HepG2 (cell line): ENCODE measurements at regions not wholly inside any gene's neighbourhood (a gene's known extent, or its start where the extent isn't known, plus 50 kb on each side); places are given as distances from the start of the nearest gene placed in this dataset.

ENCODE experiments used
- ATAC-seq: fragments of 200-7000 bp; cut with Tn5 transposase; 3 replicates; pipeline ENCODE4 v1.9.1; 2020; ENCODE audit warnings: mild to moderate bottlenecking, moderate library complexity
- BruUV-seq: library from RNA; stranded (reverse); fragments of 400-500 nt; replicated peaks from 2 replicates; lab custom pipeline; 2021; lab: Mats Ljungman, UMichigan
- CTCF ChIA-PET: fragments of 300-600 bp; formaldehyde crosslinking; extraction: SDS; loops from one replicate; lab custom pipeline; 2021; ENCODE audit warnings: low total read pairs, inconsistent platforms, low intra/inter-chr PET ratio; lab: Yijun Ruan, JAX
- POLR2A ChIA-PET: fragments of 350-600 bp; sonication (Branson Sonifier 250); formaldehyde crosslinking; loops from one replicate; lab custom pipeline; 2020; ENCODE audit warnings: antibody characterized with exemption, inconsistent platforms; lab: Yijun Ruan, JAX
- DNase-seq: peaks from one replicate; pipeline ENCODE4 v3.0.0-alpha.2; 2015; ENCODE audit warnings: low spot score
- FAIRE-seq: peaks from 3 replicates; lab custom pipeline; 2011; peaks lifted over from hg19 to GRCh38; lab: Jason Lieb, UNC
- H2AFZ ChIP-seq: one replicate; pipeline ENCODE4 v1.6.1; 2011; ENCODE audit warnings: low read length, inconsistent platforms
- H3K27ac ChIP-seq: fragments of 300-600 bp; 3 replicates; pipeline ENCODE4 v1.8.0; 2011; ENCODE audit warnings: mixed run types, mild to moderate bottlenecking, mixed read lengths, low read length, inconsistent platforms; ENCODE audit not compliant: insufficient read depth; ENCODE audit errors: extremely low read length
- H3K27me3 ChIP-seq, 2 experiments: fragments of 200-600 bp in 1 of 2; 2 replicates in 1 of 2; 3 replicates in 1 of 2; pipeline versions ENCODE4 v1.6.0 to v1.8.0; 2011; ENCODE audit warnings: low read length in 2 of 2, mild to moderate bottlenecking in 2 of 2, moderate library complexity in 2 of 2, inconsistent platforms in 1 of 2; ENCODE audit not compliant: insufficient read depth in 2 of 2, control insufficient read depth in 1 of 2
- H3K36me3 ChIP-seq, 2 experiments: fragments of 200-600 bp in 1 of 2; replicated peaks in 1 of 2; 2 replicates in 1 of 2; 3 replicates in 1 of 2; pipeline versions ENCODE4 v1.5.1 to v1.8.0; 2011; ENCODE audit warnings: low read length in 2 of 2, inconsistent platforms in 1 of 2; ENCODE audit not compliant: insufficient read depth in 2 of 2, control insufficient read depth in 1 of 2
- H3K4me1 ChIP-seq: 2 replicates; pipeline ENCODE4 v1.5.1; 2012; ENCODE audit warnings: low read length, inconsistent platforms; ENCODE audit not compliant: insufficient read depth
- H3K4me2 ChIP-seq: 2 replicates; pipeline ENCODE4 v1.6.0; 2011; ENCODE audit warnings: low read depth, low read length, inconsistent platforms
- H3K4me3 ChIP-seq, 3 experiments: fragments of 200-600 bp in 1 of 3; sonication (generic), shearing (Covaris generic) in 1 of 3; replicated peaks in 1 of 3; 2 replicates each; pipeline ENCODE4 v1.5.1; 2011 to 2016; ENCODE audit warnings: low read length in 3 of 3, inconsistent platforms in 2 of 3, low read depth in 2 of 3, mild to moderate bottlenecking in 2 of 3, control low read depth in 1 of 3, mixed read lengths in 1 of 3; ENCODE audit not compliant: insufficient read depth in 1 of 3
- H3K79me2 ChIP-seq: one replicate; pipeline ENCODE4 v1.6.1; 2011; ENCODE audit warnings: low read length, inconsistent platforms; ENCODE audit not compliant: insufficient read depth
- H3K9ac ChIP-seq: 2 replicates; pipeline ENCODE4 v1.6.0; 2011; ENCODE audit warnings: mild to moderate bottlenecking, low read depth, low read length, inconsistent platforms; ENCODE audit not compliant: insufficient read depth
- H3K9me3 ChIP-seq: 2 replicates; pipeline ENCODE4 v1.5.1; 2012; ENCODE audit warnings: mild to moderate bottlenecking, low read length
- H4K20me1 ChIP-seq: 2 replicates; pipeline ENCODE4 v1.6.0; 2011; ENCODE audit warnings: inconsistent platforms, mild to moderate bottlenecking, low read length, moderate library complexity; ENCODE audit not compliant: insufficient read depth
- ATF7-NPFF ChIP-seq: sonication (generic); formaldehyde crosslinking; IDR thresholded peaks from 2 replicates; pipeline ENCODE4 v1.8.1; 2023; ENCODE audit warnings: mild to moderate bottlenecking, low read depth, missing genetic modification reagents, moderate library complexity
- CREB1 ChIP-seq, 2 experiments: fragments of 450-650 bp in 1 of 2; IDR thresholded peaks; 2 replicates each; pipeline ENCODE4 v1.6.1; 2016 to 2017; ENCODE audit warnings: control low read depth in 1 of 2, mild to moderate bottlenecking in 1 of 2, missing compliant biosample characterization in 1 of 2, missing genetic modification characterization in 1 of 2
- CREM ChIP-seq, 2 experiments: sonication (generic) in 1 of 2; formaldehyde crosslinking in 1 of 2; IDR thresholded peaks; 2 replicates each; pipeline versions ENCODE4 v1.4.0 to v1.6.1; 2016 to 2020; ENCODE audit warnings: antibody characterized with exemption in 1 of 2, mild to moderate bottlenecking in 1 of 2, missing genetic modification reagents in 1 of 2
- KLF12 ChIP-seq: sonication (generic); formaldehyde crosslinking; IDR thresholded peaks from 2 replicates; pipeline ENCODE4 v1.4.0; 2020; ENCODE audit warnings: missing genetic modification reagents, borderline replicate concordance
- SAP130 ChIP-seq: IDR thresholded peaks from 2 replicates; pipeline ENCODE4 v1.6.1; 2016; ENCODE audit warnings: low read depth
- SKIL ChIP-seq: sonication (generic); formaldehyde crosslinking; IDR thresholded peaks from 2 replicates; pipeline ENCODE4 v1.8.0; 2022; ENCODE audit warnings: missing genetic modification reagents, mild to moderate bottlenecking, moderate library complexity, borderline replicate concordance
- ZBTB21 ChIP-seq: sonication (generic); formaldehyde crosslinking; IDR thresholded peaks from 2 replicates; pipeline ENCODE4 v1.4.0; 2020; ENCODE audit warnings: missing genetic modification reagents
- ZKSCAN5 ChIP-seq: sonication (generic); formaldehyde crosslinking; IDR thresholded peaks from 2 replicates; pipeline ENCODE4 v1.5.1; 2020; ENCODE audit warnings: mild to moderate bottlenecking, missing genetic modification reagents
- ZNF260 ChIP-seq: sonication (generic); formaldehyde crosslinking; IDR thresholded peaks from 2 replicates; pipeline ENCODE4 v1.4.0; 2020; ENCODE audit warnings: missing genetic modification reagents, low read depth, mild to moderate bottlenecking, borderline replicate concordance
- ZNF276 ChIP-seq: sonication (generic); formaldehyde crosslinking; IDR thresholded peaks from 2 replicates; pipeline ENCODE4 v1.4.0; 2020; ENCODE audit warnings: mild to moderate bottlenecking, low read depth, missing genetic modification reagents
- ZNF576 ChIP-seq: sonication (generic); formaldehyde crosslinking; IDR thresholded peaks from 2 replicates; pipeline ENCODE4 v1.4.0; 2020; ENCODE audit warnings: mild to moderate bottlenecking, missing genetic modification reagents
- WGBS: methylation state at CpG from one replicate; pipeline ENCODE4 v1.1.6; 2017; ENCODE audit warnings: low lambda C conversion rate; 5-methylcytosine and 5-hydroxymethylcytosine counted together
- in situ Hi-C: cut with HindIII; loops from 2 replicates; pipeline ENCODE4 v1.10.0; 2017; ENCODE audit warnings: low pct_unique_long_range_greater_than_20kb; ENCODE audit not compliant: extremely low pct_ligation_motif_present
- intact Hi-C: fragments of 100-400 bp; cut with micrococcal nuclease; formaldehyde crosslinking; loops from one replicate; pipeline ENCODE4 v1.10.0; 2022; ENCODE audit not compliant: unreplicated experiment

DNA sequence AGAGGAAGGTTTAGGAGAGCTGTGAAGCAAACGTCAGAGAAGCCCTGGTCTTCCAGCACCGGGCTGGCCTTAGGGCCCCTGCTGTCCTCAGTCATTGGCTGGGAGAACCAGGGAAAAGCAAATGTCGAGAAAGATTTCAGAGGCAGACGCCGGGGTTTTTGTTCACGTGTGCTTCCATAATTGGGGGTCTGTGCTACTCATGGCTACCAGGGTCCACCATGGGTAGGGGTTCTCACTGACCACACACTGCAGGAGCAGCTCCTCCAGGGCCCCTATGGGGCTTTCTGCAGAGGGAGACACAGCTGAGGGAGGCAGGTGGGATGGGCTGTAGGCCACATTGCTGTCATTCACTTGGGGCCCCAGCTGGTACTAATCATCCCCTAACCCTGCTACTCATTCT is 291.8 kb upstream of the FOXQ1 start:
- 89% methylated on average over 6 of the region's 6 CpGs for WGBS
- BruUV-seq = no TSS peak
- no peaks in the 10 kb centered on the region for H4K20me1 ChIP-seq

More for the DNA sequence above, 291.8 kb upstream of the FOXQ1 start:
- no peak for TF ChIP-seq ZNF576 (CRISPR knock-in tag)
- TF ChIP-seq SAP130 (CRISPR knock-in tag) = no peak
- no peak for TF ChIP-seq ATF7-NPFF
- TF ChIP-seq ZKSCAN5 = no peak
- no peak for TF ChIP-seq ZNF276 (CRISPR knock-in tag)
- no peak for TF ChIP-seq CREM (IDR thresholded peaks at IDR 0.05)
- no peak for TF ChIP-seq CREM (CRISPR knock-in tag; IDR thresholded peaks at IDR 0.05)
- no peak for TF ChIP-seq CREB1 (IDR thresholded peaks at IDR 0.05)
- no peak for TF ChIP-seq CREB1 (CRISPR knock-in tag; IDR thresholded peaks at IDR 0.05)
- TF ChIP-seq ZNF260 (CRISPR knock-in tag) = no peak
- no peak for TF ChIP-seq KLF12 (CRISPR knock-in tag)
- TF ChIP-seq ZBTB21 (CRISPR knock-in tag) = no peak
- TF ChIP-seq SKIL (CRISPR knock-in tag) = no peak
- no peaks in the 10 kb centered on the region for H3K27me3 ChIP-seq
- no peak overlapping the region for H3K4me3 ChIP-seq
- FAIRE-seq (no peak), ATAC-seq (no peak), DNase-seq (no peak)
- H2AFZ ChIP-seq = no peak overlapping the region
- H3K36me3 ChIP-seq = no peaks in the 10 kb centered on the region
- no peak overlapping the region for H3K4me2 ChIP-seq
- H3K27ac ChIP-seq = no peak overlapping the region
- in situ Hi-C loops (no loop called here), intact Hi-C loops (no loop called here)
- no peaks in the 10 kb centered on the region for H3K9me3 ChIP-seq
- peaks cover 11% of the 10 kb centered on the region for H3K4me1 ChIP-seq
- no peak overlapping the region for H3K9ac ChIP-seq
- ChIA-PET CTCF (no interaction called here), POLR2A (no interaction called here)
- H3K79me2 ChIP-seq = no peaks in the 10 kb centered on the region
